Neural cell (in vitro differentiated cells): ENCODE measurements at regions not wholly inside any gene's neighbourhood (a gene's known extent, or its start where the extent isn't known, plus 50 kb on each side); places are given as distances from the start of the nearest gene placed in this dataset.
A peak's percentile ranks its signal among the peaks of the same experiment; 100 is the strongest.

Experiments
- H2AFZ ChIP-seq: fragments of 200-600, 300-800 bp; sonication (generic), shearing (Covaris generic); 2 replicates; pipeline ENCODE4 v1.6.0; 2014; ENCODE audit warnings: low read depth, mild to moderate bottlenecking, antibody characterized with exemption, low read length, moderate library complexity
- H3F3A ChIP-seq: fragments of 200-600 bp; shearing (Covaris generic); 2 replicates; pipeline ENCODE4 v1.6.1; 2016; ENCODE audit warnings: mild to moderate bottlenecking, moderate library complexity, mixed read lengths, antibody characterized with exemption, low read length; ENCODE audit not compliant: insufficient read depth, poor library complexity, severe bottlenecking
- H3K27ac ChIP-seq: fragments of 200-600, 300-800 bp; sonication (generic), shearing (Covaris generic); 2 replicates; pipeline ENCODE4 v1.5.1; 2014; ENCODE audit warnings: mild to moderate bottlenecking, low read length, moderate library complexity
- H3K27me3 ChIP-seq: fragments of 300-800, 200-600 bp; sonication (generic), shearing (Covaris generic); 2 replicates; pipeline ENCODE4 v1.6.0; 2014; ENCODE audit warnings: mild to moderate bottlenecking, low read depth, low read length, moderate library complexity; ENCODE audit not compliant: insufficient read depth
- H3K36me3 ChIP-seq: fragments of 300-800, 200-600 bp; sonication (generic), shearing (Covaris generic); 2 replicates; pipeline ENCODE4 v1.5.1; 2014; ENCODE audit warnings: mild to moderate bottlenecking, antibody characterized with exemption, low read length, moderate library complexity; ENCODE audit not compliant: insufficient read depth
- H3K4me2 ChIP-seq: fragments of 300-800, 200-600 bp; sonication (generic), shearing (Covaris generic); 2 replicates; pipeline ENCODE4 v1.6.0; 2014; ENCODE audit warnings: mild to moderate bottlenecking, low read length
- H3K4me3 ChIP-seq: fragments of 300-800, 200-600 bp; sonication (generic), shearing (Covaris generic); 2 replicates; pipeline ENCODE4 v1.5.1; 2014; ENCODE audit warnings: mild to moderate bottlenecking, low read length, moderate library complexity
- H3K79me2 ChIP-seq: fragments of 200-600 bp; shearing (Covaris generic); replicated peaks from 2 replicates; pipeline ENCODE4 v1.6.0; 2014; ENCODE audit warnings: mild to moderate bottlenecking, low read length, moderate library complexity; ENCODE audit not compliant: insufficient read depth
- H3K9ac ChIP-seq: fragments of 300-800, 200-600 bp; sonication (generic), shearing (Covaris generic); 2 replicates; pipeline ENCODE4 v1.6.1; 2016; ENCODE audit warnings: mild to moderate bottlenecking, low read length, mixed read lengths
- H3K9me2 ChIP-seq: fragments of 200-600 bp; shearing (Covaris generic); 2 replicates; pipeline ENCODE4 v1.6.1; 2016; ENCODE audit warnings: mild to moderate bottlenecking, low read length, mixed read lengths; ENCODE audit not compliant: insufficient read depth
- H3K9me3 ChIP-seq: fragments of 200-600, 300-800 bp; sonication (generic), shearing (Covaris generic); 2 replicates; pipeline ENCODE4 v1.6.1; 2016; ENCODE audit warnings: mild to moderate bottlenecking, mixed run types, low read length, moderate library complexity, mixed read lengths
- H4K20me1 ChIP-seq: fragments of 200-600 bp; shearing (Covaris generic); 2 replicates; pipeline ENCODE4 v1.6.1; 2016; ENCODE audit warnings: mild to moderate bottlenecking, mixed run types; ENCODE audit not compliant: insufficient read depth
- CTCF ChIP-seq: fragments of 450-650 bp; IDR thresholded peaks from 2 replicates; pipeline ENCODE4 v1.5.1; 2014; ENCODE audit warnings: antibody characterized with exemption, mild to moderate bottlenecking, moderate library complexity; ENCODE audit not compliant: poor library complexity, severe bottlenecking
- EP300 ChIP-seq: fragments of 450-650 bp; conservative IDR thresholded peaks from 2 replicates; pipeline ENCODE4 v1.6.1; 2014; ENCODE audit warnings: antibody characterized with exemption, mild to moderate bottlenecking, moderate library complexity; ENCODE audit not compliant: poor library complexity, severe bottlenecking
- EZH2 ChIP-seq: fragments of 200-600, 300-800 bp; shearing (Covaris generic), sonication (generic); IDR thresholded peaks from 2 replicates; pipeline ENCODE4 v1.6.1; 2014; ENCODE audit warnings: antibody characterized with exemption, low read length, borderline replicate concordance, mild to moderate bottlenecking; ENCODE audit not compliant: insufficient read depth, poor library complexity, severe bottlenecking
- MXI1 ChIP-seq: fragments of 450-650 bp; conservative IDR thresholded peaks from 2 replicates; pipeline ENCODE4 v1.6.1; 2014; ENCODE audit warnings: antibody characterized with exemption, mild to moderate bottlenecking; ENCODE audit not compliant: poor library complexity, severe bottlenecking
- POLR2AphosphoS5 ChIP-seq: IDR thresholded peaks from 2 replicates; pipeline ENCODE4 v1.6.1; 2012
- RAD21 ChIP-seq: fragments of 450-650 bp; conservative IDR thresholded peaks from 2 replicates; pipeline ENCODE4 v1.6.1; 2014; ENCODE audit warnings: antibody characterized with exemption, mild to moderate bottlenecking, moderate library complexity
- REST ChIP-seq: IDR thresholded peaks from 2 replicates; pipeline ENCODE4 v1.6.1; 2012; ENCODE audit warnings: borderline replicate concordance
- SMC3 ChIP-seq: fragments of 450-650 bp; conservative IDR thresholded peaks from 2 replicates; pipeline ENCODE4 v1.6.1; 2014; ENCODE audit warnings: antibody characterized with exemption, mild to moderate bottlenecking, moderate library complexity; ENCODE audit not compliant: poor library complexity
- TAF1 ChIP-seq: IDR thresholded peaks from 2 replicates; pipeline ENCODE4 v1.6.1; 2012; ENCODE audit warnings: low read depth

- H3K27ac ChIP-seq: no peak overlapping the region
- H3K9me3 ChIP-seq: no peaks in the 10 kb centered on the region
- H3K27me3 ChIP-seq: no peaks in the 10 kb centered on the region
- no peaks in the 10 kb centered on the region for H3K79me2 ChIP-seq
- TF ChIP-seq EZH2 (no peak), REST (no peak), POLR2AphosphoS5 (no peak), EP300 (no peak), CTCF (no peak), RAD21 (no peak), MXI1 (no peak), SMC3 (no peak), TAF1 (no peak)
- no peak overlapping the region for H3K9ac ChIP-seq
- no peaks in the 10 kb centered on the region for H4K20me1 ChIP-seq
- H3K9me2 ChIP-seq: no peaks in the 10 kb centered on the region
- no peaks in the 10 kb centered on the region for H3F3A ChIP-seq
- H3K4me3 ChIP-seq: no peak overlapping the region
- no peak overlapping the region for H3K4me2 ChIP-seq
- H3K36me3 ChIP-seq: no peaks in the 10 kb centered on the region
- no peak overlapping the region for H2AFZ ChIP-seq
Observed at GRCh38 chr2:4507661-4508060, 804.3 kb downstream of the DCDC2C start.

GRCh38 chr2:4515871-4516761 is 812.7 kb downstream of the DCDC2C start:
- Histone ChIP-seq H3F3A (no peaks in the 10 kb centered on the region), H3K4me3 (no peak overlapping the region), H3K27me3 (no peaks in the 10 kb centered on the region), H3K27ac (no peak overlapping the region), H2AFZ (no peak overlapping the region), H3K79me2 (no peaks in the 10 kb centered on the region), H3K4me2 (no peak overlapping the region), H3K9me3 (no peaks in the 10 kb centered on the region), H3K9ac (no peak overlapping the region), H3K9me2 (no peaks in the 10 kb centered on the region), H4K20me1 (no peaks in the 10 kb centered on the region), H3K36me3 (no peaks in the 10 kb centered on the region)
- TF ChIP-seq RAD21: no peak
- TF ChIP-seq POLR2AphosphoS5: peak; percentile 49
- TF ChIP-seq EP300: peak; percentile 86
- no peak for TF ChIP-seq SMC3
- TF ChIP-seq REST: peak; percentile 17
- TF ChIP-seq MXI1: no peak
- no peak for TF ChIP-seq CTCF
- TF ChIP-seq EZH2: no peak
- no peak for TF ChIP-seq TAF1
